ENCODE measurements at regions not wholly inside any gene's neighbourhood (a gene's known extent, or its start where the extent isn't known, plus 50 kb on each side); places are given as distances from the start of the nearest gene placed in this dataset.

DNA sequence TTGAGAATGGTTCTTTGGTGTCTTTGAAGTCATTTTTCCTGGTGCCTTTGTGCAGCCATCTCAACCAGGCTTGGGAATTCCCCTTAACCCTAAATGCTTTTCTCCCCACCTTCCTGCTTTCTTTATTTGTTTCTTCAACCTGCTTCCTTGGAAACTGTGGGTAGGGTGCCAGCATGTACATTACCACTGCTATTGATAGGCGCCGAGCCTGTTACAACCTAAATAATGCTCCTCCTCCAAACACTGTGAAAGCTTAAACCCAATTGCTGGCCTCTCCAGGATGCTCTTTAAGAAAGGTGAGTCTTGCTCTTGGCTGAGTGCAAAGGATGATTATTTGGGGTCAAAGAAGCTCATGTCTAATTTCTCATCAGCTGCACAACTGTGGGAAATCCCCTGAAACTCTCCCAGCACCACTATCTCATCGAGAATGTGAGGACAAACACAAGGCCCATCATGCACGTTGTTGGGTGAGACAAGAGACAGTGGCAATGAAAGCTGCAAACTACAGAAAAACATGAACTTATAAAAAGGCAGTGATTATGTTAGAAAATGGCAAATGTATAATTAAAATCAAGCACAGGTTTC is 285.5 kb upstream of the IGFBP3 start:
- 95% methylated on average over 4 of the region's 4 CpGs; no CpG with 5 or more reads in 1 of the 2 experiments for WGBS, 2 experiments (ENCODE audit: extremely low coverage in 1 of 2, insufficient coverage in 1 of 2, insufficient read length in 1 of 2, insufficient replicate concordance in 2 of 2, low coverage in 1 of 2, low lambda C conversion rate in 2 of 2, missing lambda C conversion rate in 1 of 2)
- CTCF ChIA-PET (ENCODE audit: partially characterized antibody): interaction anchor here (1.0 kb wide), 1 partner anchor 17 kb away, joined by 3 read pairs; no protein-coding TSS in a partner anchor
- H4K20me1 ChIP-seq (replicated peaks in 1 of 2; ENCODE audit: control insufficient read depth in 1 of 2, insufficient read depth in 2 of 2, low read length in 2 of 2): no peaks in the 10 kb centered on the region
- H3K4me1 ChIP-seq (replicated peaks in 1 of 4; ENCODE audit: control insufficient read depth in 3 of 4, insufficient read depth in 4 of 4, low read length in 3 of 4): no peaks in the 10 kb centered on the region
- no peaks in the 10 kb centered on the region for H3K79me1 ChIP-seq (ENCODE audit: low read depth, low read length)
- no peak overlapping the region for H4K8ac ChIP-seq (ENCODE audit: extremely low read depth, insufficient read depth, low read length)
- no peak overlapping the region for H3K14ac ChIP-seq (ENCODE audit: insufficient read length)
- no peak overlapping the region for H3K4me2 ChIP-seq (ENCODE audit: insufficient read depth in 1 of 2, low read depth in 2 of 2, low read length in 2 of 2)
- peak overlapping the region; percentile 8; the same call in 1 of the 2 replicates for H2AFZ ChIP-seq (ENCODE audit: low read length)
- H3K56ac ChIP-seq (replicated peaks; ENCODE audit: insufficient read length, low read depth, low read length): no peak overlapping the region
- H3K27me3 ChIP-seq (replicated peaks in 1 of 4; ENCODE audit: control insufficient read depth in 3 of 4, extremely low read depth in 1 of 4, insufficient read depth in 3 of 4, low read length in 3 of 4): no peaks in the 10 kb centered on the region
- H2BK12ac ChIP-seq (ENCODE audit: low read depth, low read length): no peak overlapping the region
- H4K5ac ChIP-seq (ENCODE audit: insufficient read length, low read depth, low read length): no peak overlapping the region
- no peak overlapping the region for H2AK5ac ChIP-seq (ENCODE audit: low read depth, low read length)
- DNase-seq (ENCODE audit: low read depth in 1 of 2, low spot score in 2 of 2) (no peak), FAIRE-seq (no peak)
- H3K23me2 ChIP-seq (ENCODE audit: low read depth, low read length): no peaks in the 10 kb centered on the region
- H3K9me3 ChIP-seq (ENCODE audit: insufficient read depth in 2 of 2, low read depth in 1 of 2, low read length in 1 of 2): no peaks in the 10 kb centered on the region
- no peak overlapping the region for H2BK15ac ChIP-seq (ENCODE audit: low read length)
- no peak overlapping the region for H3K4me3 ChIP-seq (ENCODE audit: extremely low read depth in 1 of 4, insufficient read depth in 2 of 4, low read depth in 3 of 4, low read length in 4 of 4)
- H2BK5ac ChIP-seq (ENCODE audit: low read depth, low read length): no peak overlapping the region
- H3K18ac ChIP-seq (ENCODE audit: extremely low read depth, low read length): no peak overlapping the region
- no peak overlapping the region for H3K23ac ChIP-seq (ENCODE audit: insufficient read length)
- H3K79me2 ChIP-seq (ENCODE audit: control insufficient read depth in 1 of 2, insufficient read depth in 2 of 2, low read length in 2 of 2): no peaks in the 10 kb centered on the region
- no peak overlapping the region for H2BK20ac ChIP-seq (ENCODE audit: low read length)
- H3K9ac ChIP-seq (replicated peaks in 1 of 4; ENCODE audit: extremely low read depth in 1 of 4, low read depth in 3 of 4, low read length in 3 of 4): no peak overlapping the region
- POLR2A ChIA-PET (ENCODE audit: partially characterized antibody): no interaction called here
- no peak overlapping the region for H3K27ac ChIP-seq (ENCODE audit: low read depth, low read length)
- no peaks in the 10 kb centered on the region for H3K36me3 ChIP-seq (ENCODE audit: control insufficient read depth in 2 of 4, insufficient read depth in 4 of 4, low read length in 3 of 4)
- H4K91ac ChIP-seq (replicated peaks; ENCODE audit: insufficient read length, low read length): no peak overlapping the region
- no peak overlapping the region for H2BK120ac ChIP-seq (replicated peaks; ENCODE audit: low read depth, low read length)
- H3K4ac ChIP-seq (replicated peaks; ENCODE audit: insufficient read length, low read depth, low read length): no peak overlapping the region
- TF ChIP-seq SIX5 (IDR thresholded peaks at IDR 0.05; ENCODE audit: low read depth, low read length) (no peak), GTF2F1 (IDR thresholded peaks at IDR 0.05; ENCODE audit: borderline replicate concordance, low read depth, low read length) (no peak), ASH2L (IDR thresholded peaks at IDR 0.05; ENCODE audit: low read length) (no peak), RAD21 (IDR thresholded peaks at IDR 0.05 in 1 of 2, conservative IDR thresholded peaks at IDR 0.05 in 1 of 2; ENCODE audit: low read depth in 2 of 2, low read length in 2 of 2) (no peak), RXRA (IDR thresholded peaks at IDR 0.05; ENCODE audit: insufficient read depth, low read depth, low read length) (no peak), BACH1 (IDR thresholded peaks at IDR 0.05; ENCODE audit: low read length) (no peak), EZH2 (IDR thresholded peaks at IDR 0.05; ENCODE audit: low read depth, low read length, severe bottlenecking) (no peak), RNF2 (IDR thresholded peaks at IDR 0.05; ENCODE audit: borderline replicate concordance, low read depth, low read length, missing control alignments, poor library complexity, severe bottlenecking) (no peak), SRF (IDR thresholded peaks at IDR 0.05; ENCODE audit: low read depth, low read length) (no peak), CREB1 (IDR thresholded peaks at IDR 0.05) (no peak), SP2 (IDR thresholded peaks at IDR 0.05; ENCODE audit: low read length) (no peak), SP1 (IDR thresholded peaks at IDR 0.05; ENCODE audit: low read depth, low read length) (no peak), TEAD4 (IDR thresholded peaks at IDR 0.05; ENCODE audit: low read depth, low read length) (no peak), YY1 (IDR thresholded peaks at IDR 0.05; ENCODE audit: low read depth, low read length) (no peak), ZNF274 (IDR thresholded peaks at IDR 0.05; ENCODE audit: borderline replicate concordance, extremely low read depth, low read length) (no peak)

All from H1 (cell line).